GM23338 (cell line): ENCODE measurements at regions not wholly inside any gene's neighbourhood (a gene's known extent, or its start where the extent isn't known, plus 50 kb on each side); places are given as distances from the start of the nearest gene placed in this dataset.

Source experiments
- ATAC-seq: fragments of 200-7000 bp; cut with Tn5 transposase; 3 replicates; pipeline ENCODE4 v1.9.1; 2020
- DNase-seq: peaks from one replicate; pipeline ENCODE4 v3.0.0-alpha.2; 2015; ENCODE audit warnings: low spot score
- H2AFZ ChIP-seq: fragments of 200-600 bp; sonication (generic); 2 replicates; pipeline ENCODE4 v1.8.0; 2016; ENCODE audit warnings: antibody characterized with exemption, mild to moderate bottlenecking, moderate library complexity
- H3F3A ChIP-seq: fragments of 200-600 bp; sonication (generic); replicated peaks from 2 replicates; pipeline ENCODE4 v1.8.0; 2017; ENCODE audit warnings: antibody characterized with exemption, mixed run types, low read depth
- H3K27ac ChIP-seq: fragments of 200-600 bp; sonication (generic); 2 replicates; pipeline ENCODE4 v1.6.1; 2016; ENCODE audit warnings: low read depth
- H3K27me3 ChIP-seq: fragments of 200-600 bp; sonication (generic); 2 replicates; pipeline ENCODE4 v1.8.0; 2016; ENCODE audit warnings: mild to moderate bottlenecking, mixed run types, moderate library complexity; ENCODE audit not compliant: insufficient read depth
- H3K36me3 ChIP-seq: fragments of 200-600 bp; sonication (generic); 2 replicates; pipeline ENCODE4 v1.8.0; 2016; ENCODE audit warnings: mild to moderate bottlenecking; ENCODE audit not compliant: insufficient read depth
- H3K4me1 ChIP-seq: fragments of 200-600 bp; sonication (generic); 2 replicates; pipeline ENCODE4 v1.8.0; 2016; ENCODE audit warnings: mild to moderate bottlenecking, moderate library complexity; ENCODE audit not compliant: insufficient read depth
- H3K4me2 ChIP-seq: fragments of 200-600 bp; sonication (generic); 2 replicates; pipeline ENCODE4 v1.7.1; 2017; ENCODE audit warnings: mixed run types
- H3K4me3 ChIP-seq: fragments of 200-600 bp; sonication (generic); 2 replicates; pipeline ENCODE4 v1.6.1; 2016; ENCODE audit warnings: mixed run types
- H3K79me2 ChIP-seq: fragments of 200-600 bp; sonication (generic); replicated peaks from 2 replicates; pipeline ENCODE4 v1.8.0; 2017; ENCODE audit warnings: mild to moderate bottlenecking; ENCODE audit not compliant: insufficient read depth
- H3K9me2 ChIP-seq: fragments of 200-600 bp; sonication (generic); 2 replicates; pipeline ENCODE4 v1.8.0; 2017; ENCODE audit not compliant: insufficient read depth
- H4K20me1 ChIP-seq: fragments of 200-600 bp; sonication (generic); replicated peaks from 2 replicates; pipeline ENCODE4 v1.8.0; 2017; ENCODE audit warnings: mild to moderate bottlenecking; ENCODE audit not compliant: insufficient read depth
- H3K27ac Mint-ChIP-seq: 2 replicates; pipeline ENCODE4 v1.8.0; 2020; ENCODE audit warnings: inconsistent platforms, mild to moderate bottlenecking, moderate library complexity, mixed read lengths
- H3K27me3 Mint-ChIP-seq: 3 replicates; pipeline ENCODE4 v1.8.0; 2022; ENCODE audit warnings: low read depth, mild to moderate bottlenecking, moderate library complexity, mixed read lengths, inconsistent platforms; ENCODE audit not compliant: insufficient read depth, poor library complexity
- H3K36me3 Mint-ChIP-seq: 3 replicates; pipeline ENCODE4 v1.8.0; 2021; ENCODE audit warnings: low read depth, mild to moderate bottlenecking, inconsistent platforms, moderate library complexity, mixed read lengths
- H3K4me1 Mint-ChIP-seq: 3 replicates; pipeline ENCODE4 v1.8.0; 2020; ENCODE audit warnings: mild to moderate bottlenecking, inconsistent platforms, mixed read lengths
- H3K4me3 Mint-ChIP-seq: 3 replicates; pipeline ENCODE4 v1.8.0; 2021; ENCODE audit warnings: moderate library complexity, mild to moderate bottlenecking, inconsistent platforms, mixed read lengths
- H3K9me3 Mint-ChIP-seq: 3 replicates; pipeline ENCODE4 v1.8.0; 2020; ENCODE audit warnings: moderate library complexity, mild to moderate bottlenecking, inconsistent platforms, mixed read lengths
- CTCF ChIP-seq, 2 experiments: fragments of 200-600 bp in 1 of 2; sonication (generic) in 1 of 2; conservative IDR thresholded peaks; 2 replicates each; pipeline versions ENCODE4 v1.5.1 to v1.6.1; 2016 to 2017; ENCODE audit warnings: antibody characterized with exemption in 2 of 2, low read depth in 2 of 2, mild to moderate bottlenecking in 2 of 2, moderate library complexity in 1 of 2
- EZH2phosphoT487 ChIP-seq: fragments of 200-600 bp; sonication (generic); IDR thresholded peaks from one replicate; pipeline ENCODE4 v1.8.1; 2018; ENCODE audit warnings: antibody characterized with exemption; ENCODE audit not compliant: unreplicated experiment
- JUNB ChIP-seq: IDR thresholded peaks from one replicate; pipeline ENCODE4 v1.6.1; 2016; ENCODE audit warnings: antibody characterized with exemption; ENCODE audit not compliant: unreplicated experiment
- NANOG ChIP-seq: IDR thresholded peaks from 2 replicates; pipeline ENCODE4 v1.6.1; 2016; ENCODE audit warnings: antibody characterized with exemption, borderline replicate concordance
- POLR2AphosphoS5 ChIP-seq: IDR thresholded peaks from 2 replicates; pipeline ENCODE4 v1.6.1; 2016; ENCODE audit warnings: antibody characterized with exemption, low read depth
- REST ChIP-seq: IDR thresholded peaks from one replicate; pipeline ENCODE4 v1.6.1; 2018; ENCODE audit warnings: antibody characterized with exemption; ENCODE audit not compliant: unreplicated experiment
- STAT1 ChIP-seq: IDR thresholded peaks from one replicate; pipeline ENCODE4 v1.6.1; 2016; ENCODE audit warnings: antibody characterized with exemption; ENCODE audit not compliant: unreplicated experiment
- ZNF114 ChIP-seq: fragments of 250-450 bp; sonication (Bioruptor Pico); IDR thresholded peaks from 2 replicates; pipeline ENCODE4 v1.5.0; 2020; ENCODE audit warnings: mild to moderate bottlenecking, moderate library complexity
- ZNF331 ChIP-seq: fragments of 250-450 bp; sonication (Bioruptor Pico); IDR thresholded peaks from 2 replicates; pipeline ENCODE4 v1.5.0; 2020; ENCODE audit warnings: low read depth, mild to moderate bottlenecking, moderate library complexity
- TF ChIP-seq, protein P1 (sequence below): IDR thresholded peaks from 2 replicates; pipeline ENCODE4 v1.6.1; 2016; ENCODE audit warnings: antibody characterized with exemption

GRCh38 chr1:95409901-95410300, 175.9 kb downstream of the RWDD3 start:
- no peaks in the 10 kb centered on the region for H3F3A ChIP-seq
- H3K36me3 Mint-ChIP-seq = peaks cover 7% of the 10 kb centered on the region
- no peak overlapping the region for H3K4me3 ChIP-seq
- DNase-seq (no peak), ATAC-seq (no peak)
- H3K4me2 ChIP-seq = no peak overlapping the region
- no peaks in the 10 kb centered on the region for H3K27me3 ChIP-seq
- H3K4me1 Mint-ChIP-seq = peaks cover 48% of the 10 kb centered on the region
- H3K4me3 Mint-ChIP-seq = no peak overlapping the region
- no peak overlapping the region; the same call in 1 of the 2 replicates for H3K27ac ChIP-seq
- H3K9me2 ChIP-seq = peaks cover 15% of the 10 kb centered on the region; the same call in 1 of the 2 replicates
- peaks cover 39% of the 10 kb centered on the region for H3K4me1 ChIP-seq
- H3K79me2 ChIP-seq = no peaks in the 10 kb centered on the region
- TF ChIP-seq JUNB = no peak
- no peak for TF ChIP-seq CTCF (conservative IDR thresholded peaks at IDR 0.05; ENCODE audit: low read depth in 2 of 2)
- no peak for TF ChIP-seq REST
- TF ChIP-seq ZNF114 (CRISPR knock-in tag) = no peak
- TF ChIP-seq POLR2AphosphoS5 = no peak
- no peak for TF ChIP-seq NANOG
- TF ChIP-seq, protein P1, sequence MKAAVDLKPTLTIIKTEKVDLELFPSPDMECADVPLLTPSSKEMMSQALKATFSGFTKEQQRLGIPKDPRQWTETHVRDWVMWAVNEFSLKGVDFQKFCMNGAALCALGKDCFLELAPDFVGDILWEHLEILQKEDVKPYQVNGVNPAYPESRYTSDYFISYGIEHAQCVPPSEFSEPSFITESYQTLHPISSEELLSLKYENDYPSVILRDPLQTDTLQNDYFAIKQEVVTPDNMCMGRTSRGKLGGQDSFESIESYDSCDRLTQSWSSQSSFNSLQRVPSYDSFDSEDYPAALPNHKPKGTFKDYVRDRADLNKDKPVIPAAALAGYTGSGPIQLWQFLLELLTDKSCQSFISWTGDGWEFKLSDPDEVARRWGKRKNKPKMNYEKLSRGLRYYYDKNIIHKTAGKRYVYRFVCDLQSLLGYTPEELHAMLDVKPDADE = no peak
- TF ChIP-seq EZH2phosphoT487 = no peak
- H3K9me3 Mint-ChIP-seq = peaks cover 9% of the 10 kb centered on the region
- peak overlapping the region; percentile 96; the same call in 1 of the 2 replicates for H3K27ac Mint-ChIP-seq
- H3K27me3 Mint-ChIP-seq = peaks cover under 1% of the 10 kb centered on the region
- no peaks in the 10 kb centered on the region for H4K20me1 ChIP-seq
- 0 out of 2 replicates have a peak, but pooled peaks cover 4% of the 10 kb centered on the region for H3K36me3 ChIP-seq
- H2AFZ ChIP-seq = no peak overlapping the region

DNA sequence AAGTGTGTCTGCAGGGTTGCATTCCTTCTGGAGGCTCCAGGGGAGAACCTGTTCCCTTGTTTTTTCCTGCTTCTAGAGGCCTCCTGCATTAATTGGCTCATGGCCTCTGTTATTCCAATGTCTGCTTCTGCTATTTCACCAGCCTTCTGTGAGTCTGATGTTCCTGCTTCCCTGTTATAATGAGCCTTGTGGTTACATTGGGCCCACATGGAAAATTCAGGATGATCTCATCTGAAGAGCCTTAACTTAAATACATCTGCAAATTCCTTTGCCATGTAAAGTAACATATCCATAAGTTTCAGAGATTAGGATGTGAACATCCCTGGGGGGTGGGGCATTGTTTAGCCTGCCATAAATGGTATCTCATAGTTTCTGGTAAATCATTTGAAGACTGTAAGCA, 181.1 kb downstream of the RWDD3 start:
- TF ChIP-seq, protein P1 = no peak
- no peak for TF ChIP-seq ZNF331 (CRISPR knock-in tag)
- no peak for TF ChIP-seq POLR2AphosphoS5
- TF ChIP-seq JUNB = no peak
- TF ChIP-seq STAT1 = no peak
- TF ChIP-seq ZNF114 (CRISPR knock-in tag) = no peak
- no peak for TF ChIP-seq NANOG
- H3K4me1 ChIP-seq = peaks cover 8% of the 10 kb centered on the region; the same call in 1 of the 2 replicates
- H3K9me2 ChIP-seq = peaks cover 21% of the 10 kb centered on the region; the same call in 1 of the 2 replicates
- no peaks in the 10 kb centered on the region for H3K79me2 ChIP-seq
- H3K36me3 Mint-ChIP-seq = peaks cover 7% of the 10 kb centered on the region; the same call in 2 of the 3 replicates
- H3K4me2 ChIP-seq = no peak overlapping the region
- ATAC-seq (no peak), DNase-seq (no peak)
- H3K4me3 ChIP-seq = no peak overlapping the region
- H3K27me3 Mint-ChIP-seq = no peaks in the 10 kb centered on the region
- 0 out of 2 replicates have a peak overlapping the region, but pooled peaks have one; percentile 18 for H2AFZ ChIP-seq
- H3K4me3 Mint-ChIP-seq = no peak overlapping the region
- no peaks in the 10 kb centered on the region; the same call in 2 of the 3 replicates for H3K9me3 Mint-ChIP-seq
- H3K27me3 ChIP-seq = no peaks in the 10 kb centered on the region
- H3K36me3 ChIP-seq = no peaks in the 10 kb centered on the region
- H3K27ac ChIP-seq = no peak overlapping the region
- H3F3A ChIP-seq = no peaks in the 10 kb centered on the region
- no peaks in the 10 kb centered on the region for H4K20me1 ChIP-seq
- no peak overlapping the region for H3K27ac Mint-ChIP-seq
- H3K4me1 Mint-ChIP-seq = peaks cover 12% of the 10 kb centered on the region
